Stimulated activated CD4-positive, alpha-beta T cell treated with anti-CD3 and anti-CD28 coated beads, TNF-alpha, amount 100 ng/mL, for 48 hours (primary cell): ENCODE measurements at regions not wholly inside any gene's neighbourhood (a gene's known extent, or its start where the extent isn't known, plus 50 kb on each side); places are given as distances from the start of the nearest gene placed in this dataset.
"Not testable (repeated sequence)": the region's sequence is repeated elsewhere in the genome, so short reads cannot be mapped to it uniquely, and the experiment has no call there.

ENCODE experiments used
- DNase-seq, 3 donors: peaks; one replicate each; pipeline ENCODE4 v3.0.0-alpha.2; 2020; ENCODE audit warnings: low read depth in 3 of 3

GRCh38 chr9:108282872-108283271 lies 572.9 kb downstream of the ACTL7B start:
- no peak for DNase-seq

- no peak for DNase-seq
These were observed 574.1 kb downstream of the ACTL7B start for GRCh38 chr9:108281696-108282095.

GRCh38 chr9:108278341-108278740 lies 577.4 kb downstream of the ACTL7B start:
- no peak for DNase-seq

GRCh38 chr9:108277216-108277615 lies 578.6 kb downstream of the ACTL7B start:
- no peak for DNase-seq

GRCh38 chr9:108275906-108276305 lies 579.9 kb downstream of the ACTL7B start:
- no peak for DNase-seq

- no peak for DNase-seq
These were observed 580.8 kb downstream of the ACTL7B start for GRCh38 chr9:108274971-108275370.

- no peak for DNase-seq
These were observed 581.8 kb downstream of the ACTL7B start for GRCh38 chr9:108273988-108274387.

GRCh38 chr9:108272349-108272899 lies 583.4 kb downstream of the ACTL7B start:
- DNase-seq: no peak

- DNase-seq: no peak
These were observed 584.0 kb downstream of the ACTL7B start for GRCh38 chr9:108271646-108272348.

- DNase-seq: no peak
These were observed 584.5 kb downstream of the ACTL7B start for GRCh38 chr9:108271236-108271635.

GRCh38 chr9:108270561-108270960 lies 585.2 kb downstream of the ACTL7B start:
- DNase-seq: no peak

- no peak for DNase-seq
These were observed 585.7 kb downstream of the ACTL7B start for GRCh38 chr9:108270051-108270450.

- DNase-seq: no peak
These were observed 586.4 kb downstream of the ACTL7B start for GRCh38 chr9:108269371-108269770.

GRCh38 chr9:108265065-108265464 lies 590.7 kb downstream of the ACTL7B start:
- DNase-seq: no peak

- no peak for DNase-seq
These were observed 591.7 kb downstream of the ACTL7B start for GRCh38 chr9:108264093-108264492.

- DNase-seq: no peak
These were observed 593.0 kb downstream of the ACTL7B start for GRCh38 chr9:108262836-108263235.

- no peak for DNase-seq
These were observed 595.7 kb downstream of the ACTL7B start for GRCh38 chr9:108259917-108260675.

GRCh38 chr9:108258640-108259039 lies 597.1 kb downstream of the ACTL7B start:
- no peak for DNase-seq

- no peak for DNase-seq
These were observed 598.4 kb downstream of the ACTL7B start for GRCh38 chr9:108257382-108257781.

- DNase-seq: no peak
These were observed 601.5 kb downstream of the ACTL7B start for GRCh38 chr9:108254236-108254635.

- DNase-seq: not testable (repeated sequence)
These were observed 608.4 kb downstream of the ACTL7B start for GRCh38 chr9:108247391-108247790.

GRCh38 chr9:108245901-108246300 lies 609.9 kb downstream of the ACTL7B start:
- DNase-seq: no peak

- no peak for DNase-seq
These were observed 610.5 kb downstream of the ACTL7B start for GRCh38 chr9:108245331-108245730.
